Ecto neural progenitor cell (in vitro differentiated cells): ENCODE measurements at regions not wholly inside any gene's neighbourhood (a gene's known extent, or its start where the extent isn't known, plus 50 kb on each side); places are given as distances from the start of the nearest gene placed in this dataset.
"Not testable (repeated sequence)": the region's sequence is repeated elsewhere in the genome, so short reads cannot be mapped to it uniquely, and the experiment has no call there.

ENCODE experiments used
- DNase-seq: peaks from one replicate; pipeline ENCODE4 v3.0.0-alpha.2; 2018; ENCODE audit warnings: low spot score

DNA sequence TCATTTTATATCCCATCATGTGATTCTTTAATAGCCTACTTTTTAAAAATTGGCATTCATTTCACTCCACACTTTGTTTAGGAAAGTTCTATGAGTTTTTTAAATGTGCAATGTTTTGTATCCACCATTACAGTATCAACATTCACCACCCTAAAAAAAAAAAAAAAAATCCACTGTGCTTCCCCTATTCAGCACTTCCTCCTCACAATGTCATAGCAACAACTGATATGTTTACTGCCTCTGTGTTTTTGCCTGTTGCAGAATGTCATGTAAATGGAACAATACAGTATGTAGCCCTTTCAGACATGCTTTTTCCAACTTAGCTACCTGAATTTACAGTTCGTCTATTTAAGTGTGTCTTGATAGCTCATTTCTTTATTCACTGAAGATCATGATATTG, 754.2 kb downstream of the FAM181B start:
- no peak for DNase-seq

DNA sequence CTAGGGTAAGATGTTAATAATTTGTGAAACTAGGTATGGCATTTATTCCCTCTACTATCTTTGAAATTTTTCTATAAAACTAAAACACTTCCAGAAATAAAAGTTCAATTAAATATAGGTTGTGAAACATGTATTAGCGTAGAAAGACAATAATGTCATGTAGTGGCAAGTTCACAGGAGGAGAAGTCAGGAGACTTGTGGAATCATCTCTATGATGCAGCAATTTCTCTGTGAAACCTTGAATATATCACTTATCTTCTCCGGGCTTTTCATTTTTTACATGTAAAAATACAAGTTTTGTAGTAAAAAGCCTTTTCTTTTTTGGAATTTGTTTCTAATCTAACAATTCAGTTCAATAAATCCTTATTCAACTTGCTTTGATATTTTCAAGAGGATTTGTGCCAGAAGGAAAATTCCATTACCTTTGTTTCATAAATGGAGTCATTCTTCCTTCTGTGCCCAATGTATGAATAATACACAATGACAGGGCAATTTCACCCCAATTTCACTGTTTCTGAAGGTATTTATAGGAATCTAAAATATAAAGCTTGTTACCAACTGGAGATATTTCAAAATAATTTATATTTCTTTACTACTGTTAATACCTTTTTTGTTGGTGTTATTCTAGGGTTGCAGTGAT, 758.3 kb downstream of the FAM181B start:
- DNase-seq, result no peak

DNA sequence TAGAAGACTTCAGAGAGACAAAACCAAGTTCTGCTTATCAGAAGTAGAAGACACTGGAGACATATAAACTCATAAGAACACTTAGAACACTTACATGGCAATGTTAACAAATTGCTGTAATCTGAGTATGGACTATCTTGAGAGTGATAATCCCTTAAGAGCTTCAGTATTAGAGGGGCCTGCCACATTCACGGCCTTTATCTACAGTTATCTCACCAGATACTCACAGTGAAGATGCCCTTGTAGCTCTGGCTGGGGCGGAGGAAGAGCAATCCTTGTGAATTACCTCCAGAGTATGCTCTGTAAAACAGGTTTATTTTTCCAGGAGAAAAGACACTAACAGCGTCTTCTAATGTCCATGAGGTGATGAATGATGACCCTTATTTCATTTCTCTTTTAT, 762.8 kb downstream of the FAM181B start:
- no peak for DNase-seq

DNA sequence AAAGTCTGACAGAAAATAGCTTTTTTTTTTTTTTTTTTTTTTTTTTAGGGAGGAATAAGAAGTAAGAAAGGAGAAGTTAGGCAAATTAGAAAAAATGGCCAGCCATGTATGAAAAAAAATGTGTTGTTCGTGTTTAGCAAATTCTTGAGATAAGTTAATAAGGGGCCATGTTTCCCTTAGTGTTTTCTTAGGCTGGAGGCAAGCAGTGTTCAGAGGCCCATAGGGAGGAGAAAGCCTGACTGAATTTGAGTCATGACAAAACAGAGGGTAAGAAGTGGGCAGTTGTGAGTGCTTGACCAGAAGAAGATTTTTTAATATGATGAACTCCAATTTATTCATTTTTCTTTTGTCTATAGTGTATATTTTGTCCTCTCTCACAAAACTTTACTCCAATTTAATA, 766.4 kb downstream of the FAM181B start:
- no peak for DNase-seq

DNA sequence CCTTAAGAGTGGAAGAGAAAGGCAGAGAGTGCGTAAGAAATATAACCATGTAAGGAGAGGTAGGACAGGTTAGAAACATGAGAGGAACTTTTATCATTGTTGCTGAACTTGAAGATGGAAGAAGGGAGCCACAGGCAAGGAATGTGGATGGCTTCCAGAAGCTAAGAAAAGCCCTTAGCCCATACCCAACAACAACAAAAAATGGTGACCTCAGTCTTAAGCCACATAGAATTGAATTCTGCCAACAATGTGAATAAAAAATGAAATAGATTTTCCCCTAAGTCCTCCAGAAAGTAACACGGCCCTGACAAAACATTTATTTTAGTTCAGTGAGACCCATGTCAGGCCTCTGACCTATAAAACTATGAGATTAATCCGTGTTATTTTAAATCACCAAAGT, 767.3 kb downstream of the FAM181B start:
- DNase-seq, result no peak

DNA sequence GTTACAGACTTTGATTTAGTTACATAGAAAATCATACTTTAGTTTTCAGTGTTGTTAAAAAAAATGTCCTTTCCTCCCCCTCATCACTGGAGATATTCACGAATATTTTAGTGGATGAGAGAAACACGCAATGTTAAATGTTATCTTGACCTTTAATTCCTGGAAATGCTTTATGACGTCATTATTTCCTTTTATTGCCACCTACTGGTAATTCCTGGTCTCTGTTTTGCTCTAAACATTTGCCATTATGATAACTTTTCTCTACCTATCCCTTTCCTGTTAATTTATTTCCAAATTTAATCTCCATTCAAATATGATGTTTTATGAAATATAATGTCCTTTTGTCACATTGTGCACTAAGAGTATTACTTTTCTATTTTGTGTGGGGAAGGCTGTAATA, 770.6 kb downstream of the FAM181B start:
- no peak for DNase-seq

DNA sequence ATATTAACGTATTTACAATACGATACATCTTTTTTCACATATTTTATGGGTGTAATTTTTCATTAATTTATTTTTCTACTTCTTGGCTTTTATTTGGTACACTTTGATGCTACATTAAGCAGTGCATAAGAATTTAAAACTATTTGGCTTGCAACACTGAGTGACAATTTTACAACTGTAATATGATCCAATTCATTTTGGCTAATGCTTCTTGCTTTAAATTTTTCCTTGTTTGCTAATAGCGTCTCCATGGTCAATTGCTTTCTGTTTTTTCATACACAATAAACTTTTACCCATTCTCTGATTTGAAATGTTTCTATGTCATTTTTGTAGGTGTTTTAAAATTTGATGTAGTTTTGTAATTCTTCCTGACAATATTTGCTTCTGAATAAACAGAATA, 773.2 kb downstream of the FAM181B start:
- no peak for DNase-seq

DNA sequence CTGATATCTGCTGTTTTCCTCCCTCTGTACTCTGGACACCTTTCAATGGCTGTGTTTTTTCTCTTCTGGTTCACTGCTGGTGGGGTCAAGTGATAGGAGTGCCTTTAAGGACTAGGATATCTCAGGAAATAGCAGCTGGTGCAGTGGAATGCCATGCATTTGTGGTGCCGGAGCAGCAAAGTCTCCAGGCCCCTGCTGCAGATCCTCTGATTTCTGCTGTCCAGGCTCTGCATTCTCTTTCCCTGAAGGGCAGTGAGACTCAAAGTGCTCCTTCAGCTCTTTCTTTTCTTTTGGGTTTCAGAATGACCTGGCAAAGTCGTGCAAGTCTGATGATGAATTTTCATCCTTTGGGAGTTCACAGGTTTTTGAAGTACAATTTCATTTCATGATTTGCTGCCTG, 774.3 kb downstream of the FAM181B start:
- DNase-seq, result no peak

DNA sequence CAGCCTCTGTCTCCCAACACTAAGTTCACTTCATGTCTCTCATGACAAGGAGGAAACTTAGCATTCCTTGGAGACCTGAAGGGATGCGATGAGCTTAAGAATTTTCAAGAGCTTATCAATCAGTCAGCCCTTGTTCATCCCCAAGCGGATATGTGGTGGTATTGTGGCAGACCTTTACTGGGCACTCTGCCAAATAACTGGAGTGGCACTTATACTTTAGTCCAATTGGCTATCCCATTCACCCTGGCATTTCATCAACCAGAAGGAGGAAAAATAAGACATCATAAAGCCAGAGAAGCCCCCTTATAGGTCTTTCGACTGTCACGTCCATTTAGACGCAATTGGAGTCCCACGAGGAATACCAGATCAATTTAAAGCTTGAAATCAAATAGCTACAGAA, 779.4 kb downstream of the FAM181B start:
- DNase-seq, result not testable (repeated sequence)

DNA sequence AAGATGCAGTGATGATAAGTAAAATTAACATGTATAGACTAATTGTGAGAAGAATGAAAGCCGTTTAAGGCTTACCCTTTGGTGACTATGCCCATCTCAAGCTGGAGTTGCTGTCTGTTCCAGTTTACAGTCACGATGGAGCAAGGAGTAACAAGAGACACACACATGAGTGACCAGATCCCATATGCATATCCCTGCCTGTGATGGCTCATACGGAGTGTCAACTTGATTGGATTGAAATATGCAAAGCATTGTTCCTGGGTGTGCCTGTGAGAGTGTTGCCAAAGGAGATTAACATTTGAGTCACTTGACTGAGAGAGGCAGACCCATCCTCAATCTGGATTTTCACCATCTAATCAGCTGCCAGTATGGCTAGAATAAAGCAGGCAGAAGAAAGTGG, 786.8 kb downstream of the FAM181B start:
- no peak for DNase-seq

DNA sequence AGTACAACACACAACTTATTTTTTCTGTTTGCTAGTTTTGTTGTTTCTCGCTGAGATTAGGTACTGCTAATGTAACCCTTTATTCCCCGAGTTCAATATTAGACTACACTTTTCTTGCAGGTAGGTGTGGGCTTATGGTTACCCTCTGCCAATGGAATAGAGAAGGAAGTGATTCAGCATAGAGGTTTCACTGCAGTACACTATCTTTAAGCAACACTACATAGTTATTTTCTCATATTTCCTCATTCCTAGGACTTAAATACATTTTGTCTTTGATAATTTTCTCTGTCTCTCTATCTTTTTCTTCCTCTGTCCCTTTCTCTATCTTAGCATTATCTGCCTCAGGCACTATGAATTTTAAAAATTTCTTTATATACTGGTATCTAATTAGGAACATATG, 791.0 kb downstream of the FAM181B start:
- DNase-seq, result no peak

DNA sequence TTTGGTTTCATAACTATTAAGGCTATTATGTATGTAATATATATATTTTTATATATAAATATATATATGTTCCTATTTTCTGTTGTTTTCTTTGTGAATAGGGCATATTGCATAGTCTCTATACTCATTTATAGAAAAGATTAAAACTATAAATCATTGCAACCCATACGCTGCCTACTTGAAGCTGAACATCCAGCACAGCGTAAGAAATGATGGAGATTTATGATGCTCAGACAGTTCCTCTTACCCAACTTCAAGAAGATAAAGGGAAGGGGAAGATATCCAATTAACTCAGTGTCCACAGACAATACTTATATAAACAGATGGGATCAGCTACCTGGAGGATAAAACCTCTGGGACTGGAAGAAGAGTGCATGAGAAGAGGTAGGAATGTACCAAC, 791.7 kb downstream of the FAM181B start:
- DNase-seq, result no peak

DNA sequence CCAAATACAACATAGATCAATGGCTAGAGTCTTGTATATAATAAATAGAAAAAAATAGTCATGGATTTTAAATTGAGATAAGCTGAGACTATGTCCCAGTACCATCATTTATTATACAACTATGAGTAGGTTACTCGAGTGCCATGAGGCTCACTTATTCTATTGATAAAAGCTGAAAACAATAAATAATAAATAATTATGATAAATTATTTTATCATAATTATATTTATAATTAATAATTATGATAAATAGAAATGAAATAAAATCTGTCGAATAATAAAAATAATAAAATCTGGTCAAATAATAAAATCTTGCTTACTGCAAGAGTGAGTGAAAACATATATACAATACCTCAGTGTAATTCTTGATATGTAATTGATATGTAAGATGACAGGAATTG, 801.4 kb downstream of the FAM181B start:
- no peak for DNase-seq

DNA sequence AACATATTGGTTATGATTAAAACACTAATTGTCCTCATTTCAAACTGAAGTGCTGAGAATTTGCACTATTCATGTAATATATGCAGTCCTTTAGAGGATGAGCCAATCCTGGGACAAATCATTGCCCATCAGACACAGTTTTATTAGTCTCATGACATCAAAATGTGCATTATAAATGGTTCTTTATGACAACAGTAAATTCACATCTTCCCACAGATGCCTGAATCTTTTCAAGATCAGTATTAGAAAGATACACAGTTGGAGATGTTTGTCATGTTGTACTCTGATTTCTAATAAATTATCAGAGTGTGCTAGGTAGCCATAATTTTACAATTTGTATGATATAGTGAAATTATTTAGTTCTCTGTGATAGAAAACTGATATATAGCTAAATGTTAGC, 813.5 kb downstream of the FAM181B start:
- no peak for DNase-seq

DNA sequence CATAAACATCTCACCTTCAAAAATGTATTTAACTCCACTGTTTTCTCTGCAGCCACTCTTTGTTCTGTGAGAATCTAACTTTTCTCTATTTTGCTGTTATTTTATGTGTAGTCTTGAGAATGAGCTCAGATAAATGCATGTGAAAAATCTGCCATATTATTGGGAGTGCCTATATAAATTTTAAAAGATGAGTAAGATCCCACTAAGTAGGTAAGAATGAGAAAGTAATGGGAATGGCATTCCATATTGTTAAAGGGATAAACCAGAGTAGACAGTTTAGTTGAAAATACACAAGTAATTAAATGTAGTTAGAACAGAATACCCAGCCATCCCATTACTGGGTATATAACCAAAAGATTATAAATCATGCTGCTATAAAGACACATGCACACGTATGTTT, 817.2 kb downstream of the FAM181B start:
- DNase-seq, result no peak

DNA sequence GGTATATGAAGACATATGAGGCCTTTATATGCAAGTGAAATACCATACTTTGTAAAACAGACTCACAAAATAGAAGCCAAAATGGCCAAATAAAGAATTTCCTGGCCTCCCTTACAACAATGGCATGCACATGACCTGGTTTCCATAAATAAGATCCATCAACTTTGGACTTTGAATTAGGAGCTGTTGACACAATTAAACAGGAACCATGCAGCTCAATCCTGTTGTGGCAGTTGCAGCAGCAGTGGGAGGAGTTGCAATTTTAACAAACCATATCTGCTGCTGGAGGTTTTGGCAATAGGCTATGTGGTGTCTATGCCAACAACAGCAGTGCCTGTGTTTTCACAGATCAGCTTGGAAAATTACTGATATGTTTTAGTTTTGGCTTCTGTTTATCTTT, 818.6 kb downstream of the FAM181B start:
- no peak for DNase-seq

DNA sequence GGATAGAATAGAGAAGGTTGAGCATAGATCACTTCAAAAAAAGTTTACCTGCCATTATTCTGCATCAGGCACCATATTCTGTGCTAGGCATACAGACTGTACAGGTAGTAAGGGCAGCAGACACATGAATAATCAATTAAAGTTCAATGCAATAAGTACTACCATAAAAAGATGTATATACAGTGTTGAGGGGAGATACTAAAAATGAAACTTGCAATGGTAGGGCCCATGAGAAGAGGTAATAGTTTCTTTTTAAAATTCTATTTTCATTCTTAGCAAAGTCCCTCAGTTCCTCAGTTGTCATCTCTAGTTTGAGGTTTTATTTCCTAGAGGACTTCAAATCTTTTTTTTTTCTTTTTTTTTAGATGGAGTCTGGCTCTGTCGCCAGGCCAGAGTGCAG, 819.9 kb downstream of the FAM181B start:
- DNase-seq, result no peak

DNA sequence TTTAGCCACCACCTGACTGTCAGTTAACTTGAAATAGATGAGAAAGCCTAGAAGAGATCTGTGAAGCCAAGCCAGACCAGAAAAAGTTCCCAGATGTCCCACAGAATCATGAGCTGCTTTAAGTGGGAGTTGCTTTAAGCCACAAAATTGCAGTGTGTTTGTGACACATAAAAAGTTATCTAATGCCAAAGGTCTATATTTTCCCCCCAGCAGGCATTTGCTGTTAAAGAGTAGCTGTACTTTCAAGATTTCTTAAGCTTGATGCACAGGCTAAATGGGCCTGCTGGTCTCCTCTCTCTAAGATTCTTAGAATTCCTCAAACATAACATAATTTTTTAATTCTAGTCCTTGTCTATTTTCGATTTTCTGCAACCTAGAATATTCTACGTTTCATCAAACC, 825.7 kb downstream of the FAM181B start:
- DNase-seq, result no peak

DNA sequence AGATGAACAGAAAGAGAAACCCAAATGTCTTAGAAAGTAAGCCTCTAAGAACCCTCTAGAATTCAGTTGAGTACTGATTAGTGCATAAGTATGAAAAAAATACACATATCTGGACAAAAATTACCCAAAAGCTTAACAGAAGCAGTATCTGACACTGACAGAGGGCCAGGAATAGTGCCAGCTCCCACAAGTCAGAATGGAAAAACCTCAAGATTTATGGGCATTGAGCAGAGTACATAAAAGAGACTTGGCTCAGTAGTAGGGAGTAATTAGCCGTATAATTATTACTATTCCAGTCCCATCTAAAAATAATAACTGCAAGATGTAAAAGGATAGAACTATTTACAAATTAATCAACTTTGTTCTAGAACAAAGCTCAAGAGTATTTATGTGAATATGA, 834.5 kb downstream of the FAM181B start:
- DNase-seq, result no peak

DNA sequence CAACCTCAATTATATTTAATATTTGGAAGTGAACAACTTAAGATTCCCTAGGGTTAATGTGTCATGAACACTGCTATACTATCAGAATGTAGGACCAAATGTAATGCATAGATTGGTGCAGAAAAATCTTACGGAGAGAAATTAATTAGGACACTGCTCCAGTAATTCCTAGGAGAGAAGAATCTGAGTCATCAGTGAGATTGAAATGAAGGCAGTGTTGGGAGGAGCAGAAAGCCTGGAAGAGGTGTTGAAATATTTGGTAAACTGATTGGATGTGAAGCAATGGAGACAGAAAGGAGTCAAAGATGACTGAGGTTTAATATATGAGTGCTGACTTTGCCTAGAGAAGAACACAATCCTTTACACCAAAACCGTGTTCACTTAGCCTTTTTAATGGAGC, 836.0 kb downstream of the FAM181B start:
- no peak for DNase-seq

DNA sequence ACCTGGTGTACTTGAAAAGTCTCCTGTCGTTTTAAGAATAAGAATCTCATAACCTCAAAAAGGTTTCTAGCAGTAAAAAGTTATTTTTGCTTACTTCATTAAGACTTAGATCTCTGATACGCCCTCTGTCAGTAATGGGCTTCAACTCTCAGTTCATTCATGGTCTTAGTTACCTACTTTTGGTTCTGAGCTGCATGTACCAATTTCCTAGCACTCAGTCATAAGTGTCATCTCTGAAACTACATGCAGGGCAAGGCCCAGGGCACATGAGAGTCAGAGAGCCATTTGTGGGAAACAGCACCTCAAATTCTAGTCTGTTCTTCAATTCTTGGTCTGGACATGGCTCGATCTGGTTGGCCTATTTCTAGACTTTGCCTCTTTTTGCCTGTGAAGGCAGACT, 838.4 kb downstream of the FAM181B start:
- no peak for DNase-seq

DNA sequence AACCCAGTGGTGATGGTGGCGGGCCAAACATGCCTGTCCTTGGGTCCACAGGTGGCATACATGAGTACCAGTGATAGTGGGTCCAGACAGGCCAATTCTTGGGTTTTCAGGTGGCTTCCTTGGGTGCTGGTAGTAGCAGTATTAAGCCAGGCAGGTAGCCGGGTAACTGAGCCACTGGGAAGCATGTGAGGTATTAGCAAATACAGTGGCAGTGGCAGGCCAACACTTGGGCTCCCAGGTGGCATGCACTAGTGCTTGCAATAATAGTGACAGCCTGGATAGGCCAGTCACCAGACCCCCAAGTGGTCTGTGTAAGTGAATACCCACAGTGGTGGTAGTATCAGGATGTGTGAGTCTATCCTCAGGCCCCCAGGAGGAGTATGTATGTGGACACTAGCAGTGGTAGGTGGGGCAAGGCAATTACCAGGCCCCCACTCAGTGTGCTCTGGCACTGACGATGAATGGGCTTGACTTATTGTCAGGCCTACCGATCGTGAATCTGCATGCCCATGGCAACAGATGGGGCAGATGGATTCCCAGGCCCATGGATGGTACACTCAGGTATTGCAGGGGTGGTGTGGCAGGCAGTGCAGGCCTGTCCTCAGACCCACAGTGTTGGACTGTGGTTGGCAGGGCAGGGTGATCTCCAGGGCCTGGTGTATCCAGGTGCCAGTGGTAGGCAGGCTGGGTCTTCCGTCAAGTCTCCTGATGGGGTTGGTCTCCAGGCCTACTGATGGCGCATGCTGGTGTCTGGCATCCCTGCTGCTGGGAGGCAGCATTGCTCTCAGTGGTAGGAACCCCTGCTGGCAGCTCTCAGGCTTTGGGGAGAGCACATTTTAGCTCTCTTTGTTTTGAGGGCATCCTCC, 840.7 kb downstream of the FAM181B start:
- no peak for DNase-seq

DNA sequence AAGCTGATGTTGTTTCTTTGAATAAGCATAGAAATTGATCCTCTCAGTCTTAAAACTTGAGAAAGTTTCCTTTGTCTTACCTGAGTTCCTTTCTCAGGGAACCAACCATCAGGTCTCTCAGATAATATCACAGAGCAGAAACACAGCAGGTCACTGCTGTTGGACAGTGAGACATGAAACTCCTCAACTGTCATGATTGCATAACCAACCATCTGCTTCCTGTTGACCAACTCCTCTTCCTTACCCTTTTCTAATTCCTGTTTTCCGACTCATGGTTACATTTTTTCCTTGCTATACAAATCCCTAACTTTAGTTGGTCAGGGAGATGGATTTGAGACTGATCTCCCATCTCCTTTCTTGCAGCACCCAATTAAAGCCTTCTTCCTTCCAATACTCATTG, 845.3 kb downstream of the FAM181B start:
- no peak for DNase-seq

DNA sequence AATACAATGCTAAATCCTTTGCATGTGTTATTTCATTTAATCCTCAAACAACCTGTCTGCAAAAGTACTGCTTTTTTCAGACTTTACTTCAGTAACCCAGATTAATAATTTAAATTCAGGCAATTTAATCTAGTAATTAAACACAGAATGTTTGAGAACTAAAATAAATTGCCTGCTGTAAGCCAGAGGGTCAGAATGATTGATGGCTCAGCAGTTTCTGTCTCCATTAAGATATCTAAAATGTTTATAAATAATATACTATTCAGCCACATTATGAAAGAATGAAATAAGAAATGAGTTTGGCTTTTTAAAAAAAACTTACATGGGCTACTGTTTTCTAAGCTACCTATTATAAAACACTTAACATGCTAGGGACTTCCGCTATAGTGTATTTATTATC, 846.0 kb downstream of the FAM181B start:
- DNase-seq, result no peak
